ENCODE measurements at regions not wholly inside any gene's neighbourhood (a gene's known extent, or its start where the extent isn't known, plus 50 kb on each side); places are given as distances from the start of the nearest gene placed in this dataset.
A peak's percentile ranks its signal among the peaks of the same experiment; 100 is the strongest.
"Not testable (repeated sequence)": the region's sequence is repeated elsewhere in the genome, so short reads cannot be mapped to it uniquely, and the experiment has no call there.

DNA sequence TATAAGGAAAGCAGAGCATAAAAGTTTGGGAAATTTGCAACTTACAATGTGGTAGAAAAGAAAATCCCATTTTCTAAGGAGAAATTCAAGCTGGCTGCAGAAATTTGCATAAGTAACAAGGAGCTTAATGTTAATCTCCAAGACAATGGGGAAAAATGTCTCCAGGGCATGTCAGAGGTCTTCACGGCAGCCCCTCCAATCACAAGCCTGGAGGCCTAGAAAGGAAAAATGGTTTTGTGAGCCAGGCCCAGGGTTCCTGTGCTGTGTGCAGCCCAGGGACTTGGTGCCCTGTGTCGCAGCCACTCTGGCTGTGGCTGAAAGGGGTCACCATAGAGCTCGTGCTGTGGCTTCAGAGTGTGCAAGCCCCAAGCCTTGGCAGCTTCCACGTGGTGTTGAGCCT lies 403.3 kb upstream of the NOX3 start:
- not testable (repeated sequence) for H2AFZ ChIP-seq (ENCODE audit: low read depth, low read length); H3K27me3 ChIP-seq (ENCODE audit: control insufficient read depth in 1 of 2, insufficient read depth in 1 of 2, low read length in 2 of 2); H3K4me2 ChIP-seq (ENCODE audit: low read length, poor library complexity, severe bottlenecking); H2BK12ac ChIP-seq (ENCODE audit: low read length in 2 of 2); H3K4me1 ChIP-seq (ENCODE audit: control insufficient read depth, insufficient read depth, low read depth, low read length); H3K4me3 ChIP-seq (ENCODE audit: insufficient read depth in 1 of 2, low read depth in 1 of 2, low read length in 2 of 2); H4K8ac ChIP-seq (ENCODE audit: low read length); H3K18ac ChIP-seq (ENCODE audit: low read depth in 1 of 2, low read length in 2 of 2); H3K23ac ChIP-seq (ENCODE audit: low read length in 2 of 2); H2AK5ac ChIP-seq (ENCODE audit: low read length, severe bottlenecking); H3K27ac ChIP-seq (ENCODE audit: low read length, poor library complexity, severe bottlenecking); H2BK15ac ChIP-seq (ENCODE audit: low read depth, poor library complexity, severe bottlenecking); H3K79me1 ChIP-seq (replicated peaks; ENCODE audit: low read length, poor library complexity, severe bottlenecking); H4K91ac ChIP-seq (ENCODE audit: low read length); H3K36me3 ChIP-seq (ENCODE audit: control insufficient read depth in 1 of 2, insufficient read depth in 2 of 2, low read depth in 1 of 2, low read length in 2 of 2); DNase-seq; H3K14ac ChIP-seq (ENCODE audit: low read length in 2 of 2); H2BK120ac ChIP-seq (ENCODE audit: low read depth, low read length); H3K4ac ChIP-seq (ENCODE audit: low read depth in 1 of 2, low read length in 2 of 2); H2BK5ac ChIP-seq (ENCODE audit: low read depth, low read length, poor library complexity, severe bottlenecking); H3K9ac ChIP-seq (ENCODE audit: low read length)
- peaks cover 19% of the 10 kb centered on the region for H3K9me3 ChIP-seq (ENCODE audit: control insufficient read depth, low read length)
- WGBS: 90% methylated on average over 4 of the region's 4 CpGs

- Histone ChIP-seq H3K9me3 (ENCODE audit: control insufficient read depth, low read length) (peaks cover 4% of the 10 kb centered on the region), H3K23ac (ENCODE audit: low read length in 2 of 2) (no peak overlapping the region), H3K4me2 (ENCODE audit: low read length, poor library complexity, severe bottlenecking) (no peak overlapping the region), H3K36me3 (ENCODE audit: control insufficient read depth in 1 of 2, insufficient read depth in 2 of 2, low read depth in 1 of 2, low read length in 2 of 2) (no peaks in the 10 kb centered on the region), H3K9ac (ENCODE audit: low read length) (no peak overlapping the region), H2BK12ac (ENCODE audit: low read length in 2 of 2) (no peak overlapping the region), H4K8ac (ENCODE audit: low read length) (no peak overlapping the region), H3K14ac (ENCODE audit: low read length in 2 of 2) (no peak overlapping the region), H3K27me3 (ENCODE audit: control insufficient read depth in 1 of 2, insufficient read depth in 1 of 2, low read length in 2 of 2) (no peaks in the 10 kb centered on the region), H3K18ac (ENCODE audit: low read depth in 1 of 2, low read length in 2 of 2) (no peak overlapping the region), H3K4ac (ENCODE audit: low read depth in 1 of 2, low read length in 2 of 2) (no peak overlapping the region), H4K91ac (ENCODE audit: low read length) (no peak overlapping the region), H2BK120ac (ENCODE audit: low read depth, low read length) (no peak overlapping the region), H3K27ac (ENCODE audit: low read length, poor library complexity, severe bottlenecking) (no peak overlapping the region), H2BK15ac (ENCODE audit: low read depth, poor library complexity, severe bottlenecking) (no peak overlapping the region), H2AFZ (ENCODE audit: low read depth, low read length) (no peak overlapping the region), H2BK5ac (ENCODE audit: low read depth, low read length, poor library complexity, severe bottlenecking) (no peak overlapping the region), H3K4me3 (ENCODE audit: insufficient read depth in 1 of 2, low read depth in 1 of 2, low read length in 2 of 2) (no peak overlapping the region), H2AK5ac (ENCODE audit: low read length, severe bottlenecking) (no peak overlapping the region), H3K4me1 (ENCODE audit: control insufficient read depth, insufficient read depth, low read depth, low read length) (no peaks in the 10 kb centered on the region), H3K79me1 (replicated peaks; ENCODE audit: low read length, poor library complexity, severe bottlenecking) (no peaks in the 10 kb centered on the region)
- no peak for DNase-seq
- 100% methylated on average over 2 of the region's 2 CpGs for WGBS
Measured at GRCh38 chr6:155854787-155855186, 399.1 kb upstream of the NOX3 start.

- H3K4me1 ChIP-seq (ENCODE audit: control insufficient read depth, insufficient read depth, low read depth, low read length): no peaks in the 10 kb centered on the region
- H3K4ac ChIP-seq (ENCODE audit: low read depth in 1 of 2, low read length in 2 of 2): no peak overlapping the region
- no peaks in the 10 kb centered on the region for H3K79me1 ChIP-seq (replicated peaks; ENCODE audit: low read length, poor library complexity, severe bottlenecking)
- H4K8ac ChIP-seq (ENCODE audit: low read length): no peak overlapping the region
- H3K4me2 ChIP-seq (ENCODE audit: low read length, poor library complexity, severe bottlenecking): no peak overlapping the region
- no peak overlapping the region for H2AFZ ChIP-seq (ENCODE audit: low read depth, low read length)
- no peak overlapping the region for H3K23ac ChIP-seq (ENCODE audit: low read length in 2 of 2)
- no peaks in the 10 kb centered on the region for H3K36me3 ChIP-seq (ENCODE audit: control insufficient read depth in 1 of 2, insufficient read depth in 2 of 2, low read depth in 1 of 2, low read length in 2 of 2)
- H2BK15ac ChIP-seq (ENCODE audit: low read depth, poor library complexity, severe bottlenecking): no peak overlapping the region
- H2BK120ac ChIP-seq (ENCODE audit: low read depth, low read length): no peak overlapping the region
- H4K91ac ChIP-seq (ENCODE audit: low read length): no peak overlapping the region
- H2BK12ac ChIP-seq (ENCODE audit: low read length in 2 of 2): peak overlapping the region in 1 of 2 experiments; percentile 73
- H3K4me3 ChIP-seq (ENCODE audit: insufficient read depth in 1 of 2, low read depth in 1 of 2, low read length in 2 of 2): no peak overlapping the region
- H3K14ac ChIP-seq (ENCODE audit: low read length in 2 of 2): no peak overlapping the region
- no peak for DNase-seq
- H3K27me3 ChIP-seq (ENCODE audit: control insufficient read depth in 1 of 2, insufficient read depth in 1 of 2, low read length in 2 of 2): no peaks in the 10 kb centered on the region
- no peak overlapping the region for H2AK5ac ChIP-seq (ENCODE audit: low read length, severe bottlenecking)
- H3K27ac ChIP-seq (ENCODE audit: low read length, poor library complexity, severe bottlenecking): no peak overlapping the region
- no peak overlapping the region for H2BK5ac ChIP-seq (ENCODE audit: low read depth, low read length, poor library complexity, severe bottlenecking)
- H3K9ac ChIP-seq (ENCODE audit: low read length): no peak overlapping the region
- H3K18ac ChIP-seq (ENCODE audit: low read depth in 1 of 2, low read length in 2 of 2): no peak overlapping the region
- 97% methylated on average over 2 of the region's 2 CpGs for WGBS
- H3K9me3 ChIP-seq (ENCODE audit: control insufficient read depth, low read length): no peaks in the 10 kb centered on the region
Measured at GRCh38 chr6:155853011-155853410, 397.4 kb upstream of the NOX3 start.

DNA sequence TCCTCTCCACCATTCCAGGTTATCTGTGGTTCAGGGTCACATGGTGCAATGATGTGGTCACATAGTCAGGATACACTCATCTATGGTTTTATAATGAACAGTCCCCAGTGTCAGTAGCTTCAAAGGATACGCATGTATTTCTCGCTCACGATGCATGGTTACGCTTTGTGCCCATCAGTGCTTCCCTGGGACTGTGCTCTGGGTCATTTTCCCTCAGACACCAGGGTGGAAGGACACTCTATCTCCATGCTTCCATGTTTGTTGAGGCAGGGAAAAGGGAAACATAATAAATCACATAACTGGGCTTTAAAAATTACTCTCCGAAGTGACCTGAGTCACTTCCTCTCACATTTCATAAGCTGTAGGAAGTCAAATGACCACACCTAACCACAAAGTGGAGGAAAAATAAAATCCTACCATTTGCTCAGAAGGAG lies 394.8 kb upstream of the NOX3 start:
- H2BK120ac ChIP-seq (ENCODE audit: low read depth, low read length): no peak overlapping the region
- H2BK5ac ChIP-seq (ENCODE audit: low read depth, low read length, poor library complexity, severe bottlenecking): no peak overlapping the region
- peak overlapping the region; percentile 60 for H4K8ac ChIP-seq (ENCODE audit: low read length)
- H3K36me3 ChIP-seq (ENCODE audit: control insufficient read depth in 1 of 2, insufficient read depth in 2 of 2, low read depth in 1 of 2, low read length in 2 of 2): no peaks in the 10 kb centered on the region
- no peak overlapping the region for H2AFZ ChIP-seq (ENCODE audit: low read depth, low read length)
- WGBS: 59% methylated on average over 5 of the region's 5 CpGs
- H3K4me1 ChIP-seq (ENCODE audit: control insufficient read depth, insufficient read depth, low read depth, low read length): no peaks in the 10 kb centered on the region
- H3K4me2 ChIP-seq (ENCODE audit: low read length, poor library complexity, severe bottlenecking): no peak overlapping the region
- peak overlapping the region; percentile 1 for H4K91ac ChIP-seq (ENCODE audit: low read length)
- peak; percentile 64 for DNase-seq
- no peak overlapping the region for H3K14ac ChIP-seq (ENCODE audit: low read length in 2 of 2)
- peaks cover 5% of the 10 kb centered on the region for H3K9me3 ChIP-seq (ENCODE audit: control insufficient read depth, low read length)
- no peaks in the 10 kb centered on the region for H3K79me1 ChIP-seq (replicated peaks; ENCODE audit: low read length, poor library complexity, severe bottlenecking)
- no peak overlapping the region for H3K4me3 ChIP-seq (ENCODE audit: insufficient read depth in 1 of 2, low read depth in 1 of 2, low read length in 2 of 2)
- H2BK12ac ChIP-seq (ENCODE audit: low read length in 2 of 2): peak overlapping the region; percentile 1 to 9
- H2AK5ac ChIP-seq (ENCODE audit: low read length, severe bottlenecking): no peak overlapping the region
- no peak overlapping the region for H3K4ac ChIP-seq (ENCODE audit: low read depth in 1 of 2, low read length in 2 of 2)
- peak overlapping the region in 1 of 2 experiments; percentile 75 for H3K18ac ChIP-seq (ENCODE audit: low read depth in 1 of 2, low read length in 2 of 2)
- H3K23ac ChIP-seq (ENCODE audit: low read length in 2 of 2): no peak overlapping the region
- no peak overlapping the region for H3K27ac ChIP-seq (ENCODE audit: low read length, poor library complexity, severe bottlenecking)
- H2BK15ac ChIP-seq (ENCODE audit: low read depth, poor library complexity, severe bottlenecking): no peak overlapping the region
- no peak overlapping the region for H3K9ac ChIP-seq (ENCODE audit: low read length)
- no peaks in the 10 kb centered on the region for H3K27me3 ChIP-seq (ENCODE audit: control insufficient read depth in 1 of 2, insufficient read depth in 1 of 2, low read length in 2 of 2)
